ENCODE measurements at regions not wholly inside any gene's neighbourhood (a gene's known extent, or its start where the extent isn't known, plus 50 kb on each side); places are given as distances from the start of the nearest gene placed in this dataset.

GRCh38 chr2:189267491-189267890 is 87.9 kb upstream of the COL5A2 start:
- no peak for DNase-seq (ENCODE audit: low spot score)
- intact Hi-C loops (cut with DNase I): no loop called here

GRCh38 chr2:189267925-189268579 is 88.5 kb upstream of the COL5A2 start:
- intact Hi-C loops (cut with DNase I): no loop called here
- no peak for DNase-seq (ENCODE audit: low spot score)

- no peak for DNase-seq (ENCODE audit: low spot score)
- intact Hi-C loops (cut with DNase I): no loop called here
These were observed 89.2 kb upstream of the COL5A2 start for GRCh38 chr2:189268763-189269162.

- intact Hi-C loops (cut with DNase I): no loop called here
- DNase-seq (ENCODE audit: low spot score): no peak
These were observed 94.2 kb upstream of the COL5A2 start for GRCh38 chr2:189273734-189274133.

GRCh38 chr2:189274361-189274760 is 94.8 kb upstream of the COL5A2 start:
- no peak for DNase-seq (ENCODE audit: low spot score)
- intact Hi-C loops (cut with DNase I): no loop called here

GRCh38 chr2:189276277-189276676 is 96.7 kb upstream of the COL5A2 start:
- DNase-seq (ENCODE audit: low spot score): no peak
- intact Hi-C loops (cut with DNase I): no loop called here

GRCh38 chr2:189281201-189281600 is 101.6 kb upstream of the COL5A2 start:
- intact Hi-C loops (cut with DNase I): no loop called here
- no peak for DNase-seq (ENCODE audit: low spot score)

- DNase-seq (ENCODE audit: low spot score): no peak
- intact Hi-C loops (cut with DNase I): loop anchor here (5.0 kb wide), 1 partner anchor 763 kb away; no protein-coding TSS in a partner anchor
These were observed 105.8 kb upstream of the COL5A2 start for GRCh38 chr2:189285349-189285748.

- intact Hi-C loops (cut with DNase I): loop anchor here (5.0 kb wide), 1 partner anchor 764 kb away; no protein-coding TSS in a partner anchor
- no peak for DNase-seq (ENCODE audit: low spot score)
These were observed 106.5 kb upstream of the COL5A2 start for GRCh38 chr2:189285962-189286645.

- intact Hi-C loops (cut with DNase I): loop anchor here (5.0 kb wide), 1 partner anchor 765 kb away; no protein-coding TSS in a partner anchor
- no peak for DNase-seq (ENCODE audit: low spot score)
These were observed 107.8 kb upstream of the COL5A2 start for GRCh38 chr2:189287363-189287762.

- intact Hi-C loops (cut with DNase I): loop anchor here (1.0 to 5.0 kb wide), 2 partner anchors 195 to 766 kb away; no protein-coding TSS in a partner anchor
- no peak for DNase-seq (ENCODE audit: low spot score)
These were observed 108.5 kb upstream of the COL5A2 start for GRCh38 chr2:189287982-189288521.

GRCh38 chr2:189291460-189291859 is 111.9 kb upstream of the COL5A2 start:
- no peak for DNase-seq (ENCODE audit: low spot score)

GRCh38 chr2:189293164-189293563 is 113.6 kb upstream of the COL5A2 start:
- intact Hi-C loops (cut with DNase I): no loop called here
- no peak for DNase-seq (ENCODE audit: low spot score)

More at GRCh38 chr2:189291460-189291859, 111.9 kb upstream of the COL5A2 start:
- intact Hi-C loops (cut with DNase I): no loop called here

GRCh38 chr2:189297446-189297845 is 117.9 kb upstream of the COL5A2 start:
- no peak for DNase-seq (ENCODE audit: low spot score)
- intact Hi-C loops (cut with DNase I): no loop called here

- DNase-seq (ENCODE audit: low spot score): no peak
- intact Hi-C loops (cut with DNase I): no loop called here
These were observed 118.5 kb upstream of the COL5A2 start for GRCh38 chr2:189298038-189298437.

- DNase-seq (ENCODE audit: low spot score): no peak
- intact Hi-C loops (cut with DNase I): no loop called here
These were observed 118.9 kb upstream of the COL5A2 start for GRCh38 chr2:189298481-189298880.

GRCh38 chr2:189299974-189300373 is 120.4 kb upstream of the COL5A2 start:
- intact Hi-C loops (cut with DNase I): no loop called here
- no peak for DNase-seq (ENCODE audit: low spot score)

GRCh38 chr2:189300916-189301315 is 121.4 kb upstream of the COL5A2 start:
- intact Hi-C loops (cut with DNase I): no loop called here
- no peak for DNase-seq (ENCODE audit: low spot score)

GRCh38 chr2:189302274-189302948 is 122.8 kb upstream of the COL5A2 start:
- DNase-seq (ENCODE audit: low spot score): no peak
- intact Hi-C loops (cut with DNase I): no loop called here

GRCh38 chr2:189304360-189304759 is 124.8 kb upstream of the COL5A2 start:
- intact Hi-C loops (cut with DNase I): no loop called here
- DNase-seq (ENCODE audit: low spot score): no peak

All from cardiac septum (tissue), 1 donor.